ENCODE measurements at regions not wholly inside any gene's neighbourhood (a gene's known extent, or its start where the extent isn't known, plus 50 kb on each side); places are given as distances from the start of the nearest gene placed in this dataset.

GRCh38 chr1:221805121-221805520 lies 63.2 kb upstream of the DUSP10 start:
- Histone ChIP-seq H3K4me2 (no peak overlapping the region), H3K36me3 (replicated peaks in 1 of 2; ENCODE audit: control insufficient read depth in 1 of 2, insufficient read depth in 2 of 2, low read length in 1 of 2) (no peaks in the 10 kb centered on the region), H3K4me1 (ENCODE audit: control insufficient read depth in 1 of 2, insufficient read depth in 2 of 2, low read depth in 1 of 2, low read length in 1 of 2) (peaks cover 7 to 13% of the 10 kb centered on the region in 2 experiments; a peak in 3 of 4 replicates), H3K9ac (no peak overlapping the region), H3K4me3 (ENCODE audit: low read depth in 2 of 2, low read length in 1 of 2) (no peak overlapping the region), H3K27ac (ENCODE audit: low read depth in 2 of 2, low read length in 1 of 2) (no peak overlapping the region), H3K9me3 (no peaks in the 10 kb centered on the region), H3F3A (replicated peaks; ENCODE audit: insufficient read depth) (peaks cover 9% of the 10 kb centered on the region), H4K20me1 (ENCODE audit: insufficient read depth) (no peaks in the 10 kb centered on the region), H3K79me2 (ENCODE audit: insufficient read depth) (no peaks in the 10 kb centered on the region), H3K9me2 (no peaks in the 10 kb centered on the region), H3K27me3 (ENCODE audit: insufficient read depth) (no peaks in the 10 kb centered on the region), H2AFZ (ENCODE audit: low read depth) (no peak overlapping the region)
- CTCF ChIA-PET: no interaction called here
- DNase-seq: no peak
- no peak for TF ChIP-seq GABPA (IDR thresholded peaks at IDR 0.05; ENCODE audit: low read depth)
- TF ChIP-seq RFX5 (IDR thresholded peaks at IDR 0.05; ENCODE audit: low read length): no peak
- TF ChIP-seq JUND (IDR thresholded peaks at IDR 0.05): no peak
- TF ChIP-seq NFIC (IDR thresholded peaks at IDR 0.05; ENCODE audit: borderline replicate concordance): no peak
- TF ChIP-seq SIN3A (IDR thresholded peaks at IDR 0.05; ENCODE audit: borderline replicate concordance, low read depth, low read length): no peak
- no peak for TF ChIP-seq EZH2phosphoT487 (IDR thresholded peaks at IDR 0.05; ENCODE audit: borderline replicate concordance, low read depth)
- TF ChIP-seq RXRA (IDR thresholded peaks at IDR 0.05; ENCODE audit: borderline replicate concordance, low read depth): no peak
- no peak for TF ChIP-seq NRF1 (IDR thresholded peaks at IDR 0.05; ENCODE audit: low read depth, low read length)
- no peak for TF ChIP-seq FOSL2 (IDR thresholded peaks at IDR 0.05; ENCODE audit: borderline replicate concordance, low read depth)
- no peak for TF ChIP-seq TEAD4 (IDR thresholded peaks at IDR 0.05; ENCODE audit: borderline replicate concordance, insufficient read depth)
- TF ChIP-seq, protein P1, sequence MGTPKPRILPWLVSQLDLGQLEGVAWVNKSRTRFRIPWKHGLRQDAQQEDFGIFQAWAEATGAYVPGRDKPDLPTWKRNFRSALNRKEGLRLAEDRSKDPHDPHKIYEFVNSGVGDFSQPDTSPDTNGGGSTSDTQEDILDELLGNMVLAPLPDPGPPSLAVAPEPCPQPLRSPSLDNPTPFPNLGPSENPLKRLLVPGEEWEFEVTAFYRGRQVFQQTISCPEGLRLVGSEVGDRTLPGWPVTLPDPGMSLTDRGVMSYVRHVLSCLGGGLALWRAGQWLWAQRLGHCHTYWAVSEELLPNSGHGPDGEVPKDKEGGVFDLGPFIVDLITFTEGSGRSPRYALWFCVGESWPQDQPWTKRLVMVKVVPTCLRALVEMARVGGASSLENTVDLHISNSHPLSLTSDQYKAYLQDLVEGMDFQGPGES (IDR thresholded peaks at IDR 0.05; ENCODE audit: low read depth, low read length): no peak
- TF ChIP-seq SMC3 (IDR thresholded peaks at IDR 0.05; ENCODE audit: low read depth, low read length): no peak
- WGBS (ENCODE audit: low lambda C conversion rate): 63% methylated on average over 1 of the region's 1 CpG
- POLR2A ChIA-PET: no interaction called here

DNA sequence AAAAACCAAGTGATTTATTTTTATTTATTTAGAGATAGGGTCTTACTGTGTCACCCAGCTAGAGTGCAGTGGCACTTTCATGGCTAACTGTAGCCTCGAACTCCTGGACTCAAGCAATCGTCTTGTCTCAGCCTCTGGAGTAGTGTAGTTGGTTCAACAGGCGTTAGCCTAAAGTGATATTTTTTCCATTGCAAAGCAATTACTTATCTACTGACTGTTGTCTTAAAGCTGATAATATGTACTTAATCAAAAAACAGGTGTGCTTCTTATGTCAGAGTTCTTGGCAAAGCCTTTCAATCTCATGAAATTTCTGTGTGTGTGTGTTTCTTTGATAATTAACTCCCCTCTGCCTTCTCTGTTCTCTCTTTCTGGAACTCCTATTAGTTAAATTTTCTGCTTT lies 62.4 kb upstream of the DUSP10 start:
- H3K27ac ChIP-seq (ENCODE audit: low read depth in 2 of 2, low read length in 1 of 2): no peak overlapping the region
- no peaks in the 10 kb centered on the region for H3K36me3 ChIP-seq (replicated peaks in 1 of 2; ENCODE audit: control insufficient read depth in 1 of 2, insufficient read depth in 2 of 2, low read length in 1 of 2)
- H3K79me2 ChIP-seq (ENCODE audit: insufficient read depth): no peaks in the 10 kb centered on the region
- peaks cover 5 to 7% of the 10 kb centered on the region in 2 experiments; a peak in 2 of 4 replicates for H3K4me1 ChIP-seq (ENCODE audit: control insufficient read depth in 1 of 2, insufficient read depth in 2 of 2, low read depth in 1 of 2, low read length in 1 of 2)
- H3K27me3 ChIP-seq (ENCODE audit: insufficient read depth): no peaks in the 10 kb centered on the region
- H3K4me2 ChIP-seq: no peak overlapping the region
- H4K20me1 ChIP-seq (ENCODE audit: insufficient read depth): no peaks in the 10 kb centered on the region
- peaks cover 7% of the 10 kb centered on the region; the same call in 1 of the 2 replicates for H3K9me3 ChIP-seq
- no peak overlapping the region for H3K9ac ChIP-seq
- peaks cover 4% of the 10 kb centered on the region for H3F3A ChIP-seq (replicated peaks; ENCODE audit: insufficient read depth)
- CTCF ChIA-PET: no interaction called here
- 79% methylated on average over 3 of the region's 3 CpGs for WGBS (ENCODE audit: low lambda C conversion rate)
- POLR2A ChIA-PET: no interaction called here
- H2AFZ ChIP-seq (ENCODE audit: low read depth): no peak overlapping the region
- TF ChIP-seq SMC3 (IDR thresholded peaks at IDR 0.05; ENCODE audit: low read depth, low read length) (no peak), ELF1 (IDR thresholded peaks at IDR 0.05) (no peak), YY1 (IDR thresholded peaks at IDR 0.05; ENCODE audit: low read depth) (no peak)
- no peak for DNase-seq
- H3K4me3 ChIP-seq (ENCODE audit: low read depth in 2 of 2, low read length in 1 of 2): no peak overlapping the region
- H3K9me2 ChIP-seq: no peaks in the 10 kb centered on the region
